ENCODE measurements at regions not wholly inside any gene's neighbourhood (a gene's known extent, or its start where the extent isn't known, plus 50 kb on each side); places are given as distances from the start of the nearest gene placed in this dataset.

GRCh38 chr2:18824325-18824790 is 235.0 kb upstream of the NT5C1B start:
- TF ChIP-seq POLR2AphosphoS5 (IDR thresholded peaks at IDR 0.05; ENCODE audit: low read depth), result no peak
- TF ChIP-seq CTCF (IDR thresholded peaks at IDR 0.05; ENCODE audit: insufficient read depth, low read length), result no peak
